Fibroblast of lung (primary cell): ENCODE measurements at regions not wholly inside any gene's neighbourhood (a gene's known extent, or its start where the extent isn't known, plus 50 kb on each side); places are given as distances from the start of the nearest gene placed in this dataset.
A peak's percentile ranks its signal among the peaks of the same experiment; 100 is the strongest.

Experiments used
- DNase-seq, 2 donors: peaks; one replicate each; pipeline versions ENCODE4 v3.0.0 to v3.0.0-alpha.2; 2010; ENCODE audit warnings: low read depth in 2 of 2
- H2AFZ ChIP-seq: 2 replicates; pipeline ENCODE4 v1.5.1; 2012; ENCODE audit warnings: low read length, control low read depth, inconsistent platforms
- H3K27ac ChIP-seq: 2 replicates; pipeline ENCODE4 v1.5.1; 2011; ENCODE audit warnings: low read length, control low read depth; ENCODE audit not compliant: insufficient read depth
- H3K27me3 ChIP-seq: 2 replicates; pipeline ENCODE4 v1.5.1; 2011; ENCODE audit warnings: mild to moderate bottlenecking, low read length; ENCODE audit not compliant: control insufficient read depth, insufficient read depth
- H3K36me3 ChIP-seq: 2 replicates; pipeline ENCODE4 v1.5.1; 2011; ENCODE audit warnings: low read length; ENCODE audit not compliant: control insufficient read depth, insufficient read depth
- H3K4me1 ChIP-seq: 2 replicates; pipeline ENCODE4 v1.5.1; 2011; ENCODE audit warnings: low read length; ENCODE audit not compliant: control insufficient read depth, insufficient read depth; ENCODE audit errors: extremely low read depth
- H3K4me2 ChIP-seq: 2 replicates; pipeline ENCODE4 v1.5.1; 2011; ENCODE audit warnings: low read length, control low read depth; ENCODE audit not compliant: insufficient read depth; ENCODE audit errors: extremely low read depth
- H3K4me3 ChIP-seq, 4 experiments: fragments of 200-600 bp in 1 of 4; sonication (generic) in 1 of 4; replicated peaks in 1 of 4; 2 replicates each; pipeline ENCODE4 v1.5.1; 2011 to 2016; ENCODE audit warnings: low read length in 4 of 4, low read depth in 3 of 4, mild to moderate bottlenecking in 3 of 4, control low read depth in 2 of 4, inconsistent platforms in 1 of 4, mixed read lengths in 1 of 4; ENCODE audit not compliant: insufficient read depth in 1 of 4; ENCODE audit errors: control extremely low read depth in 1 of 4
- H3K79me2 ChIP-seq: 2 replicates; pipeline ENCODE4 v1.5.1; 2012; ENCODE audit warnings: mild to moderate bottlenecking, low read length, inconsistent platforms; ENCODE audit not compliant: control insufficient read depth, insufficient read depth
- H3K9ac ChIP-seq: 2 replicates; pipeline ENCODE4 v1.5.1; 2011; ENCODE audit warnings: mild to moderate bottlenecking, low read length, control low read depth; ENCODE audit not compliant: insufficient read depth
- H3K9me3 ChIP-seq: 2 replicates; pipeline ENCODE4 v1.5.1; 2012; ENCODE audit warnings: low read depth, low read length; ENCODE audit not compliant: control insufficient read depth, insufficient read depth
- H4K20me1 ChIP-seq: 2 replicates; pipeline ENCODE4 v1.5.1; 2011; ENCODE audit warnings: low read length; ENCODE audit not compliant: control insufficient read depth, insufficient read depth; ENCODE audit errors: extremely low read depth
- CTCF ChIP-seq, 2 donors: IDR thresholded peaks in 1 of 2; conservative IDR thresholded peaks in 1 of 2; 1 replicate in 1 of 2; 2 replicates in 1 of 2; pipeline ENCODE4 v1.5.1; 2011 to 2012; ENCODE audit warnings: low read length in 2 of 2, control low read depth in 1 of 2, inconsistent platforms in 1 of 2, low read depth in 1 of 2, mild to moderate bottlenecking in 1 of 2
- EZH2 ChIP-seq: IDR thresholded peaks from 2 replicates; pipeline ENCODE4 v1.5.1; 2012; ENCODE audit warnings: low read length, control low read depth, mild to moderate bottlenecking; ENCODE audit errors: missing control alignments

- Histone ChIP-seq H3K36me3 (no peaks in the 10 kb centered on the region), H3K4me2 (no peak overlapping the region), H3K27me3 (no peaks in the 10 kb centered on the region), H3K4me3 (no peak overlapping the region), H3K27ac (no peak overlapping the region), H2AFZ (no peak overlapping the region), H4K20me1 (no peaks in the 10 kb centered on the region), H3K79me2 (no peaks in the 10 kb centered on the region), H3K9ac (no peak overlapping the region), H3K4me1 (no peaks in the 10 kb centered on the region), H3K9me3 (no peaks in the 10 kb centered on the region)
- peak; percentile 1 to 6 for DNase-seq
- TF ChIP-seq EZH2, result no peak
- no peak for TF ChIP-seq CTCF (conservative IDR thresholded peaks at IDR 0.05 in 1 of 2, IDR thresholded peaks at IDR 0.05 in 1 of 2; ENCODE audit: low read depth in 1 of 2, low read length in 2 of 2)
Measured at GRCh38 chr2:183868153-183868552, 730.2 kb upstream of the ZNF804A start.

- peak; percentile 25 to 51 for DNase-seq
- no peaks in the 10 kb centered on the region for H3K4me1 ChIP-seq
- no peaks in the 10 kb centered on the region for H3K9me3 ChIP-seq
- TF ChIP-seq CTCF (conservative IDR thresholded peaks at IDR 0.05 in 1 of 2, IDR thresholded peaks at IDR 0.05 in 1 of 2; ENCODE audit: low read depth in 1 of 2, low read length in 2 of 2) (no peak), EZH2 (no peak)
- H3K27me3 ChIP-seq, result no peaks in the 10 kb centered on the region
- no peaks in the 10 kb centered on the region for H4K20me1 ChIP-seq
- no peaks in the 10 kb centered on the region for H3K79me2 ChIP-seq
- H3K4me3 ChIP-seq, result no peak overlapping the region
- no peak overlapping the region for H3K9ac ChIP-seq
- no peak overlapping the region for H2AFZ ChIP-seq
- no peak overlapping the region for H3K4me2 ChIP-seq
- no peaks in the 10 kb centered on the region for H3K36me3 ChIP-seq
- H3K27ac ChIP-seq, result no peak overlapping the region
Measured at GRCh38 chr2:183868707-183869106, 729.6 kb upstream of the ZNF804A start.

GRCh38 chr2:183872131-183872530, 726.2 kb upstream of the ZNF804A start:
- Histone ChIP-seq H2AFZ (no peak overlapping the region), H4K20me1 (no peaks in the 10 kb centered on the region), H3K36me3 (no peaks in the 10 kb centered on the region), H3K4me3 (no peak overlapping the region), H3K9me3 (no peaks in the 10 kb centered on the region), H3K27me3 (no peaks in the 10 kb centered on the region), H3K9ac (no peak overlapping the region), H3K79me2 (no peaks in the 10 kb centered on the region), H3K4me1 (no peaks in the 10 kb centered on the region), H3K27ac (no peak overlapping the region), H3K4me2 (no peak overlapping the region)
- DNase-seq, result no peak
- TF ChIP-seq CTCF (conservative IDR thresholded peaks at IDR 0.05 in 1 of 2, IDR thresholded peaks at IDR 0.05 in 1 of 2; ENCODE audit: low read depth in 1 of 2, low read length in 2 of 2) (no peak), EZH2 (no peak)
